K562 (cell line): ENCODE measurements at regions not wholly inside any gene's neighbourhood (a gene's known extent, or its start where the extent isn't known, plus 50 kb on each side); places are given as distances from the start of the nearest gene placed in this dataset.

Source experiments
- ATAC-seq: fragments of 200-7000 bp; cut with Tn5 transposase; 3 replicates; pipeline ENCODE4 v1.9.1; 2020; ENCODE audit warnings: moderate library complexity
- BruUV-seq: library from RNA; stranded (reverse); fragments of 400-500 nt; replicated peaks from 2 replicates; lab custom pipeline; 2021; lab: Mats Ljungman, UMichigan
- CTCF ChIA-PET: fragments of 300-600 bp; formaldehyde crosslinking; extraction: SDS; loops from one replicate; lab custom pipeline; 2021; ENCODE audit warnings: low intra/inter-chr PET ratio; lab: Yijun Ruan, JAX
- POLR2A ChIA-PET: fragments of 300-600, 350-650 bp; sonication (Branson Sonifier 250); formaldehyde crosslinking; extraction: SDS; loops from one replicate; lab custom pipeline; 2021; ENCODE audit warnings: antibody characterized with exemption, inconsistent platforms; lab: Yijun Ruan, JAX
- DNase-seq, 4 experiments: peaks; one replicate each; pipeline versions ENCODE4 v3.0.0 to v3.0.0-alpha.2; 2011 to 2018; ENCODE audit warnings: low spot score in 3 of 4, mixed read lengths in 3 of 4; ENCODE audit errors: extremely low read depth in 1 of 4
- FAIRE-seq: peaks from 2 replicates; lab custom pipeline; 2011; peaks lifted over from hg19 to GRCh38; lab: Jason Lieb, UNC
- H2AFZ ChIP-seq: 2 replicates; pipeline ENCODE4 v1.6.0; 2011; ENCODE audit warnings: low read depth, low read length, control low read depth, inconsistent platforms
- H3K27ac ChIP-seq: fragments of 200-600 bp; 3 replicates; pipeline ENCODE4 v1.8.0; 2011; ENCODE audit warnings: low read depth, mild to moderate bottlenecking, control low read depth, inconsistent platforms, low read length, moderate library complexity, mixed read lengths; ENCODE audit errors: extremely low read depth
- H3K27me3 ChIP-seq, 2 experiments: fragments of 300-600 bp in 1 of 2; 2 replicates in 1 of 2; 3 replicates in 1 of 2; pipeline versions ENCODE4 v1.6.0 to v1.8.0; 2011; ENCODE audit warnings: inconsistent platforms in 2 of 2, low read length in 2 of 2, mild to moderate bottlenecking in 1 of 2, mixed read lengths in 1 of 2, moderate library complexity in 1 of 2; ENCODE audit not compliant: control insufficient read depth in 2 of 2, insufficient read depth in 2 of 2
- H3K36me3 ChIP-seq: fragments of 300-600 bp; 3 replicates; pipeline ENCODE4 v1.8.0; 2011; ENCODE audit warnings: mild to moderate bottlenecking, low read length, inconsistent platforms; ENCODE audit not compliant: control insufficient read depth, insufficient read depth
- H3K4me1 ChIP-seq, 2 experiments: fragments of 200-600 bp in 1 of 2; replicated peaks in 1 of 2; 2 replicates in 1 of 2; 3 replicates in 1 of 2; pipeline versions ENCODE4 v1.5.1 to v1.8.0; 2011; ENCODE audit warnings: inconsistent platforms in 2 of 2, low read length in 2 of 2, mild to moderate bottlenecking in 1 of 2, mixed read lengths in 1 of 2, moderate library complexity in 1 of 2; ENCODE audit not compliant: control insufficient read depth in 2 of 2, insufficient read depth in 2 of 2
- H3K4me2 ChIP-seq: 2 replicates; pipeline ENCODE4 v1.6.1; 2011; ENCODE audit warnings: low read length, control low read depth, inconsistent platforms, mixed read lengths; ENCODE audit not compliant: insufficient read depth
- H3K4me3 ChIP-seq: fragments of 200-600 bp; sonication (generic), shearing (Covaris generic); 2 replicates; pipeline ENCODE4 v1.5.1; 2016; ENCODE audit warnings: control low read depth, inconsistent platforms
- H3K79me2 ChIP-seq: fragments of 200-600 bp; 3 replicates; pipeline ENCODE4 v1.8.0; 2011; ENCODE audit warnings: low read length, inconsistent platforms; ENCODE audit not compliant: control insufficient read depth, insufficient read depth
- H3K9ac ChIP-seq, 2 experiments: 2 replicates each; pipeline versions ENCODE4 v1.6.0 to v1.6.1; 2011; ENCODE audit warnings: low read depth in 2 of 2, low read length in 2 of 2, control low read depth in 1 of 2, inconsistent platforms in 1 of 2, mild to moderate bottlenecking in 1 of 2, mixed read lengths in 1 of 2; ENCODE audit not compliant: insufficient read depth in 1 of 2
- H3K9me1 ChIP-seq: one replicate; pipeline ENCODE4 v1.6.0; 2011; ENCODE audit warnings: inconsistent platforms, mild to moderate bottlenecking, low read length, moderate library complexity; ENCODE audit not compliant: control insufficient read depth, insufficient read depth
- H3K9me3 ChIP-seq: replicated peaks from 2 replicates; pipeline ENCODE4 v1.5.1; 2011; ENCODE audit warnings: low read depth, low read length, inconsistent platforms; ENCODE audit not compliant: control insufficient read depth, insufficient read depth
- H4K20me1 ChIP-seq: replicated peaks from 2 replicates; pipeline ENCODE4 v1.6.1; 2011; ENCODE audit warnings: low read length, inconsistent platforms, mixed read lengths; ENCODE audit not compliant: control insufficient read depth, insufficient read depth
- CBX2 ChIP-seq: fragments of 200-600 bp; sonication (generic); IDR thresholded peaks from one replicate; pipeline ENCODE4 v1.6.1; 2012; ENCODE audit warnings: mild to moderate bottlenecking, low read length, inconsistent platforms; ENCODE audit not compliant: insufficient read depth, poor library complexity, severe bottlenecking
- NCOR1 ChIP-seq: fragments of 450-650 bp; IDR thresholded peaks from 2 replicates; pipeline ENCODE4 v1.6.1; 2016; ENCODE audit warnings: mild to moderate bottlenecking, moderate library complexity
- NR2F6 ChIP-seq: fragments of 450-650 bp; formaldehyde crosslinking; IDR thresholded peaks from 2 replicates; pipeline ENCODE4 v1.4.0; 2020; ENCODE audit warnings: mild to moderate bottlenecking
- PHF20 ChIP-seq: fragments of 450-650 bp; IDR thresholded peaks from 2 replicates; pipeline ENCODE4 v1.6.1; 2018; ENCODE audit not compliant: partially characterized antibody
- POLR2A ChIP-seq: fragments of 450-650 bp; conservative IDR thresholded peaks from 2 replicates; pipeline ENCODE4 v1.6.1; 2016
- ZNF232 ChIP-seq: sonication (generic); formaldehyde crosslinking; IDR thresholded peaks from 2 replicates; pipeline ENCODE4 v1.8.0; 2022; ENCODE audit warnings: mild to moderate bottlenecking, missing genetic modification reagents
- ZNF431 ChIP-seq: sonication (generic); formaldehyde crosslinking; IDR thresholded peaks from 2 replicates; pipeline ENCODE4 v1.8.0; 2022; ENCODE audit warnings: mild to moderate bottlenecking, missing genetic modification reagents
- ZNF668 ChIP-seq: fragments of 250-450 bp; sonication (Bioruptor Pico); IDR thresholded peaks from 2 replicates; pipeline ENCODE4 v1.8.0; 2022; ENCODE audit warnings: mild to moderate bottlenecking, inconsistent platforms
- WGBS: fragments of 100-300 bp; shearing (Covaris generic); methylation state at CpG from one replicate; pipeline ENCODE4 v1.1.6; 2016; ENCODE audit warnings: low coverage, mixed read lengths; ENCODE audit not compliant: insufficient coverage; ENCODE audit errors: missing lambda C conversion rate; 5-methylcytosine and 5-hydroxymethylcytosine counted together
- in situ Hi-C: fragments of 300-500 bp; cut with MboI; formaldehyde crosslinking; loops from 4 replicates; pipeline ENCODE4 v1.15.0; 2018; ENCODE audit warnings: inconsistent platforms, mixed read lengths
- intact Hi-C: fragments of 100-400 bp; cut with micrococcal nuclease; formaldehyde crosslinking; loops from 2 replicates; pipeline ENCODE4 v1.14.2; 2022
- TF ChIP-seq, protein P1 (sequence below): fragments of 200-800 bp; sonication (Bioruptor generic); IDR thresholded peaks from 2 replicates; pipeline ENCODE4 v1.6.1; 2017; ENCODE audit warnings: missing genetic modification characterization, missing compliant biosample characterization
- TF ChIP-seq, protein P2 (sequence below): sonication (generic); formaldehyde crosslinking; IDR thresholded peaks from 2 replicates; pipeline ENCODE4 v1.8.1; 2023; ENCODE audit warnings: mild to moderate bottlenecking, missing genetic modification reagents
- TF ChIP-seq, protein P3 (sequence below): sonication (generic); formaldehyde crosslinking; IDR thresholded peaks from 2 replicates; pipeline ENCODE4 v1.8.0; 2022; ENCODE audit warnings: missing genetic modification reagents, mild to moderate bottlenecking, borderline replicate concordance

DNA sequence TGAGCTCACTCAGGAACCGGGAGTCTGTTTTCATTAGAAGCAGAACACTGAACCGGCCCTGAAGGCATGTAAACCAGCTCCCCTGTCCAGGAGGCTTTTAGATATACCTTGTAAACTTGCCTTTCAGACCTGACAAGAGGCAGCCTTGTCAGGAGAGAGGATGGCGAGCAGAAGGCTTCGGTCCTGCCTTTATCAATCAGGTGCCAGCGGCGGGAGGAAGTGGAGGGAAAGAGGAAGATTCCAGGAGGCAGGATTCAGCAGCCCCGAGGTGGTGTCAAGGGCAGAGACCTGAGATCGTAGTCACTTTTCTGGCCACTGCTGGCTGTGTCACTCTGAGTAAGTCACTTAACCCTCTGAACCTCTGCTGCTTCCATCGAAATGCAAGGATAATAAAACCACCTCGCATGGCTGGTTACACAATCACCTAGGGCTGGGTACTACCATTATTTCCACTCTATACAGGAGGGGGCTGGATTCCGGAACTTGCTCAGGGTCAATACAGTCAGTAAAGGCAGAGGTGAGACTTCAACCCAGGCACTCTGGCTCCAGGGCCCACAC is 181.0 kb downstream of the CHST1 start:
- CTCF ChIA-PET: no interaction called here
- ATAC-seq (no peak), DNase-seq (no peak), FAIRE-seq (no peak)
- H3K36me3 ChIP-seq: no peaks in the 10 kb centered on the region
- no peak overlapping the region for H3K9ac ChIP-seq
- H3K9me1 ChIP-seq: no peaks in the 10 kb centered on the region
- TF ChIP-seq, protein P1, sequence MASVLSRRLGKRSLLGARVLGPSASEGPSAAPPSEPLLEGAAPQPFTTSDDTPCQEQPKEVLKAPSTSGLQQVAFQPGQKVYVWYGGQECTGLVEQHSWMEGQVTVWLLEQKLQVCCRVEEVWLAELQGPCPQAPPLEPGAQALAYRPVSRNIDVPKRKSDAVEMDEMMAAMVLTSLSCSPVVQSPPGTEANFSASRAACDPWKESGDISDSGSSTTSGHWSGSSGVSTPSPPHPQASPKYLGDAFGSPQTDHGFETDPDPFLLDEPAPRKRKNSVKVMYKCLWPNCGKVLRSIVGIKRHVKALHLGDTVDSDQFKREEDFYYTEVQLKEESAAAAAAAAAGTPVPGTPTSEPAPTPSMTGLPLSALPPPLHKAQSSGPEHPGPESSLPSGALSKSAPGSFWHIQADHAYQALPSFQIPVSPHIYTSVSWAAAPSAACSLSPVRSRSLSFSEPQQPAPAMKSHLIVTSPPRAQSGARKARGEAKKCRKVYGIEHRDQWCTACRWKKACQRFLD (CRISPR knock-in tag): no peak
- TF ChIP-seq ZNF431 (CRISPR knock-in tag) (no peak), ZNF232 (CRISPR knock-in tag) (no peak), CBX2 (no peak), ZNF668 (CRISPR knock-in tag) (no peak), PHF20 (no peak), NCOR1 (no peak), NR2F6 (CRISPR knock-in tag) (no peak), POLR2A (no peak)
- TF ChIP-seq, protein P2, sequence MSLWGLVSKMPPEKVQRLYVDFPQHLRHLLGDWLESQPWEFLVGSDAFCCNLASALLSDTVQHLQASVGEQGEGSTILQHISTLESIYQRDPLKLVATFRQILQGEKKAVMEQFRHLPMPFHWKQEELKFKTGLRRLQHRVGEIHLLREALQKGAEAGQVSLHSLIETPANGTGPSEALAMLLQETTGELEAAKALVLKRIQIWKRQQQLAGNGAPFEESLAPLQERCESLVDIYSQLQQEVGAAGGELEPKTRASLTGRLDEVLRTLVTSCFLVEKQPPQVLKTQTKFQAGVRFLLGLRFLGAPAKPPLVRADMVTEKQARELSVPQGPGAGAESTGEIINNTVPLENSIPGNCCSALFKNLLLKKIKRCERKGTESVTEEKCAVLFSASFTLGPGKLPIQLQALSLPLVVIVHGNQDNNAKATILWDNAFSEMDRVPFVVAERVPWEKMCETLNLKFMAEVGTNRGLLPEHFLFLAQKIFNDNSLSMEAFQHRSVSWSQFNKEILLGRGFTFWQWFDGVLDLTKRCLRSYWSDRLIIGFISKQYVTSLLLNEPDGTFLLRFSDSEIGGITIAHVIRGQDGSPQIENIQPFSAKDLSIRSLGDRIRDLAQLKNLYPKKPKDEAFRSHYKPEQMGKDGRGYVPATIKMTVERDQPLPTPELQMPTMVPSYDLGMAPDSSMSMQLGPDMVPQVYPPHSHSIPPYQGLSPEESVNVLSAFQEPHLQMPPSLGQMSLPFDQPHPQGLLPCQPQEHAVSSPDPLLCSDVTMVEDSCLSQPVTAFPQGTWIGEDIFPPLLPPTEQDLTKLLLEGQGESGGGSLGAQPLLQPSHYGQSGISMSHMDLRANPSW (CRISPR knock-in tag): no peak
- TF ChIP-seq, protein P3, sequence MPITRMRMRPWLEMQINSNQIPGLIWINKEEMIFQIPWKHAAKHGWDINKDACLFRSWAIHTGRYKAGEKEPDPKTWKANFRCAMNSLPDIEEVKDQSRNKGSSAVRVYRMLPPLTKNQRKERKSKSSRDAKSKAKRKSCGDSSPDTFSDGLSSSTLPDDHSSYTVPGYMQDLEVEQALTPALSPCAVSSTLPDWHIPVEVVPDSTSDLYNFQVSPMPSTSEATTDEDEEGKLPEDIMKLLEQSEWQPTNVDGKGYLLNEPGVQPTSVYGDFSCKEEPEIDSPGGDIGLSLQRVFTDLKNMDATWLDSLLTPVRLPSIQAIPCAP (CRISPR knock-in tag): no peak
- POLR2A ChIA-PET: interaction anchor here (0.9 to 1.4 kb wide), 2 partner anchors 14 to 17 kb away, joined by 3 read pairs; no protein-coding TSS in a partner anchor
- BruUV-seq: no TSS peak
- intact Hi-C loops (no loop called here), in situ Hi-C loops (no loop called here)
- no peak overlapping the region for H3K4me3 ChIP-seq
- H3K27ac ChIP-seq: no peak overlapping the region
- H3K4me1 ChIP-seq: no peaks in the 10 kb centered on the region
- H4K20me1 ChIP-seq: no peaks in the 10 kb centered on the region; the same call in 1 of the 2 replicates
- H3K9me3 ChIP-seq: no peaks in the 10 kb centered on the region
- peaks cover 12 to 34% of the 10 kb centered on the region in 2 experiments; a peak in 3 of 5 replicates for H3K27me3 ChIP-seq
- H2AFZ ChIP-seq: no peak overlapping the region
- H3K4me2 ChIP-seq: no peak overlapping the region
- H3K79me2 ChIP-seq: no peaks in the 10 kb centered on the region
- WGBS: 0% methylated on average over 11 of the region's 11 CpGs
